Hepatocyte (in vitro differentiated cells): ENCODE measurements at regions not wholly inside any gene's neighbourhood (a gene's known extent, or its start where the extent isn't known, plus 50 kb on each side); places are given as distances from the start of the nearest gene placed in this dataset.

Experiments used
- DNase-seq: peaks from one replicate; pipeline ENCODE4 v3.0.0-alpha.2; 2016; ENCODE audit warnings: low spot score
- H2AFZ ChIP-seq: fragments of 200-600 bp; sonication (generic); 2 replicates; pipeline ENCODE4 v1.6.0; 2016; ENCODE audit warnings: antibody characterized with exemption, mild to moderate bottlenecking
- H3K27ac ChIP-seq: fragments of 200-600 bp; sonication (generic); 2 replicates; pipeline ENCODE4 v1.5.1; 2016; ENCODE audit warnings: mild to moderate bottlenecking
- H3K27me3 ChIP-seq: fragments of 200-600 bp; sonication (generic); 2 replicates; pipeline ENCODE4 v1.6.1; 2016
- H3K36me3 ChIP-seq: fragments of 200-600 bp; sonication (generic); replicated peaks from 2 replicates; pipeline ENCODE4 v1.5.1; 2016; ENCODE audit warnings: low read depth; ENCODE audit not compliant: insufficient read depth
- H3K4me1 ChIP-seq: fragments of 200-600 bp; sonication (generic); 2 replicates; pipeline ENCODE4 v1.5.1; 2016; ENCODE audit warnings: mild to moderate bottlenecking, moderate library complexity; ENCODE audit not compliant: insufficient read depth
- H3K4me2 ChIP-seq: fragments of 200-600 bp; sonication (generic); 2 replicates; pipeline ENCODE4 v1.6.0; 2016
- H3K4me3 ChIP-seq: fragments of 200-600 bp; sonication (generic); 2 replicates; pipeline ENCODE4 v1.5.1; 2016; ENCODE audit warnings: mild to moderate bottlenecking
- H3K79me2 ChIP-seq: fragments of 200-600 bp; sonication (generic); 2 replicates; pipeline ENCODE4 v1.6.0; 2017; ENCODE audit warnings: mild to moderate bottlenecking
- H3K9me2 ChIP-seq: fragments of 200-600 bp; sonication (generic); replicated peaks from 2 replicates; pipeline ENCODE4 v1.6.0; 2017; ENCODE audit warnings: mild to moderate bottlenecking; ENCODE audit not compliant: insufficient read depth
- H3K9me3 ChIP-seq: fragments of 200-600 bp; sonication (generic); 2 replicates; pipeline ENCODE4 v1.5.1; 2016; ENCODE audit warnings: low read depth, mild to moderate bottlenecking
- H4K20me1 ChIP-seq: fragments of 200-600 bp; sonication (generic); 2 replicates; pipeline ENCODE4 v1.6.0; 2016; ENCODE audit warnings: mild to moderate bottlenecking; ENCODE audit not compliant: insufficient read depth, poor library complexity, severe bottlenecking
- EZH2 ChIP-seq: fragments of 200-600 bp; sonication (generic); IDR thresholded peaks from 2 replicates; pipeline ENCODE4 v1.6.1; 2016; ENCODE audit warnings: antibody characterized with exemption, mild to moderate bottlenecking, borderline replicate concordance
- EZH2phosphoT487 ChIP-seq: fragments of 200-600 bp; sonication (generic); IDR thresholded peaks from one replicate; pipeline ENCODE4 v1.6.1; 2018; ENCODE audit warnings: antibody characterized with exemption, mild to moderate bottlenecking, low read depth, moderate library complexity; ENCODE audit not compliant: unreplicated experiment, severe bottlenecking
- WGBS: methylation state at CpG from one replicate; pipeline ENCODE4 v1.1.6; 2016; ENCODE audit warnings: low lambda C conversion rate; ENCODE audit errors: missing lambda C conversion rate; 5-methylcytosine and 5-hydroxymethylcytosine counted together
- TF ChIP-seq, protein P1 (sequence below): fragments of 200-600 bp; sonication (generic); IDR thresholded peaks from 2 replicates; pipeline ENCODE4 v1.5.1; 2016; ENCODE audit warnings: antibody characterized with exemption, mild to moderate bottlenecking; ENCODE audit not compliant: poor library complexity

DNA sequence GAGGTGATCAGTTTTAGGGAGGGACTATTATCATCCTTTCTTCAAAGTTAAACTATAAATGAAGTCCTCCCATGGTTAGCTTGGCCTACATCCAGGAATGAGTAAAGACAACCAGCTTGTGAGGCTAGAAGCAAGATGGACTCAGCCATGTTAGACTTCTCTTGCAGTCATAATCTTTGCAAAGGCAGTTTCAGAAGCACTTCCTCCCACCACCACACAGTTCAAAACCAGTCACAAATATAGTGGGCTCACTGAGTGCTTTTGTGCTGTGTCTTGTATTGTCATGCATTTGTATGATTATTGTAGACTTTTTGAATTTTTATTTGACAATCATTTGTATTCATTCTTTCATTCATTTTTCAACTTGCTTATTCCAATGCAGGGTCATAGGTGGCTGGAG, 204.5 kb downstream of the ZNF674 start:
- Histone ChIP-seq H3K36me3 (no peaks in the 10 kb centered on the region), H3K4me3 (no peak overlapping the region), H3K4me2 (no peak overlapping the region), H3K9me2 (no peaks in the 10 kb centered on the region), H3K27me3 (no peaks in the 10 kb centered on the region), H3K27ac (no peak overlapping the region), H4K20me1 (no peaks in the 10 kb centered on the region), H2AFZ (no peak overlapping the region), H3K9me3 (no peaks in the 10 kb centered on the region), H3K4me1 (no peaks in the 10 kb centered on the region), H3K79me2 (no peaks in the 10 kb centered on the region)
- DNase-seq, result no peak
- TF ChIP-seq EZH2 (no peak), EZH2phosphoT487 (no peak)
- TF ChIP-seq, protein P1, sequence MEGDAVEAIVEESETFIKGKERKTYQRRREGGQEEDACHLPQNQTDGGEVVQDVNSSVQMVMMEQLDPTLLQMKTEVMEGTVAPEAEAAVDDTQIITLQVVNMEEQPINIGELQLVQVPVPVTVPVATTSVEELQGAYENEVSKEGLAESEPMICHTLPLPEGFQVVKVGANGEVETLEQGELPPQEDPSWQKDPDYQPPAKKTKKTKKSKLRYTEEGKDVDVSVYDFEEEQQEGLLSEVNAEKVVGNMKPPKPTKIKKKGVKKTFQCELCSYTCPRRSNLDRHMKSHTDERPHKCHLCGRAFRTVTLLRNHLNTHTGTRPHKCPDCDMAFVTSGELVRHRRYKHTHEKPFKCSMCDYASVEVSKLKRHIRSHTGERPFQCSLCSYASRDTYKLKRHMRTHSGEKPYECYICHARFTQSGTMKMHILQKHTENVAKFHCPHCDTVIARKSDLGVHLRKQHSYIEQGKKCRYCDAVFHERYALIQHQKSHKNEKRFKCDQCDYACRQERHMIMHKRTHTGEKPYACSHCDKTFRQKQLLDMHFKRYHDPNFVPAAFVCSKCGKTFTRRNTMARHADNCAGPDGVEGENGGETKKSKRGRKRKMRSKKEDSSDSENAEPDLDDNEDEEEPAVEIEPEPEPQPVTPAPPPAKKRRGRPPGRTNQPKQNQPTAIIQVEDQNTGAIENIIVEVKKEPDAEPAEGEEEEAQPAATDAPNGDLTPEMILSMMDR, result no peak

DNA sequence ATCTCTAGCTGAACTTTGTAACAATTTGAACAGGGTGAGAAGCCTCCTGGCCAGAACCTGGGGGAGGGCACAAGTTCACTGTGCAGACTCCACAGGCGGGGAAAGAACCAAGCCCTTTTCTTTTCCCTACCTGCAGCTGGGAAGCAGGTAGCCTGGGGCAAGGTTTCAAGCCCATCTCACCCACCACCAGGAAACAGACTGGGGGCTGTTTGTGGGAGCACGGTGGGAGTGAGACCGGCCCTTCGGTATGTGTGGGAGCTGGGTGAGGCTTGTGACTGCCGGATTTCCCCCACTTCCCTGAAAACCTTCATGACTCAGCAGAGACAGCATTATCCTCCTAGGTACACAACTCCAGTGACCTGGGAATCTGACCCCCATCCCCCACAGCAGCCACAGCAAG, 211.7 kb downstream of the ZNF674 start:
- Histone ChIP-seq H3K79me2 (no peaks in the 10 kb centered on the region), H3K9me3 (no peaks in the 10 kb centered on the region), H3K27me3 (no peaks in the 10 kb centered on the region), H3K9me2 (no peaks in the 10 kb centered on the region), H4K20me1 (no peaks in the 10 kb centered on the region), H3K4me2 (peak overlapping the region; percentile 29), H2AFZ (no peak overlapping the region), H3K4me1 (no peaks in the 10 kb centered on the region), H3K36me3 (no peaks in the 10 kb centered on the region), H3K4me3 (no peak overlapping the region), H3K27ac (peak overlapping the region; percentile 71)
- TF ChIP-seq EZH2 (no peak), EZH2phosphoT487 (no peak)
- TF ChIP-seq, protein P1, result no peak
- DNase-seq, result no peak
- WGBS, result 54% methylated on average over 5 of the region's 5 CpGs

DNA sequence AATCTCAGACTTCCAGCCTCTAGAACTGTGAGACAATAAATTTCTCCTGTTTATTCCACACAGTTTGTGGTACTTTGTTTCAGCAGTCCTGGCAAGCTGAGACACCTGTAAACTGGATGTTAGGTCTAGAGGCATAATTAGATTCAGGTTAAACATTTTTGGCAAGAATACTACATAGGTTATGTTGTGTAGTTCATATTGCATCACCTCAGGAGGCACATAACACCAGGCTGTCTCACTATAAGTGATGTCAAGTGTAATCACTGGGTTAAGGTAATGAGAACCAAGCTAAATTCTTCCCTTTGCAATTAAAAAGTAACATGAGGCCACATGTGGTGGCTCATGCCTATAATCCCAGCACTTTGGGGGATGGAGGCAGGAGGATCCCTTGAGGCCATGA, 214.2 kb downstream of the ZNF674 start:
- H4K20me1 ChIP-seq, result no peaks in the 10 kb centered on the region
- no peaks in the 10 kb centered on the region for H3K9me2 ChIP-seq
- no peak overlapping the region for H2AFZ ChIP-seq
- H3K4me3 ChIP-seq, result no peak overlapping the region
- H3K27ac ChIP-seq, result no peak overlapping the region
- peaks cover 22% of the 10 kb centered on the region for H3K4me1 ChIP-seq
- no peaks in the 10 kb centered on the region for H3K27me3 ChIP-seq
- H3K79me2 ChIP-seq, result no peaks in the 10 kb centered on the region
- H3K36me3 ChIP-seq, result no peaks in the 10 kb centered on the region
- H3K9me3 ChIP-seq, result no peaks in the 10 kb centered on the region
- no peak for TF ChIP-seq EZH2phosphoT487
- no peak for TF ChIP-seq EZH2
- TF ChIP-seq, protein P1, result no peak
- H3K4me2 ChIP-seq, result no peak overlapping the region
- DNase-seq, result no peak

DNA sequence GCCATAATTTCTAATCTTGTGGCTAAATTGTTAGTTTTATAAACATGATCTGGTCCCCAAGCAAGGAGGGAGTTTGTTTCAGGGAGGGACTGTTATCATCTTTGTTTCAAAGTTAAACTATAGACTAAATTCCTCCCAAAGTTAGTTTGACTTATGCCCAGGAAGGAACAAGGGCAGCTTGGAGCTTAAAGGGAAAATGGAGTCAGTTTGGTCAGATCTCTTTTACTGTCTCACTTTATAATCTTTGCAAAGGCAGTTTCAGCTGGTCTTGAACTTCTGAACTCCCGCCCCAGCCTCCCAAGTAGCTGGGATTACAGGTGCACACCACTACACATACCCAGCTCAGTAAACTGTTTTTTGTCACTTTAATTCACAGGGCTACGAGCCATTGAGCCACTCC, 214.7 kb downstream of the ZNF674 start:
- TF ChIP-seq, protein P1, result no peak
- TF ChIP-seq EZH2, result no peak
- TF ChIP-seq EZH2phosphoT487, result no peak
- Histone ChIP-seq H3K4me2 (no peak overlapping the region), H3K27me3 (no peaks in the 10 kb centered on the region), H3K27ac (no peak overlapping the region), H4K20me1 (no peaks in the 10 kb centered on the region), H3K9me2 (no peaks in the 10 kb centered on the region), H3K4me3 (no peak overlapping the region), H3K4me1 (peaks cover 26% of the 10 kb centered on the region), H3K36me3 (no peaks in the 10 kb centered on the region), H3K79me2 (no peaks in the 10 kb centered on the region), H2AFZ (no peak overlapping the region), H3K9me3 (no peaks in the 10 kb centered on the region)
- no peak for DNase-seq
- WGBS, result 73% methylated on average over 2 of the region's 2 CpGs
